ENCODE measurements at regions not wholly inside any gene's neighbourhood (a gene's known extent, or its start where the extent isn't known, plus 50 kb on each side); places are given as distances from the start of the nearest gene placed in this dataset.

GRCh38 chr7:85669225-85669624 lies 482.4 kb upstream of the SEMA3D start:
- Histone ChIP-seq H3K9me2 (replicated peaks; ENCODE audit: low read depth, low read length) (no peaks in the 10 kb centered on the region), H3K36me3 (ENCODE audit: insufficient read depth, low read length) (no peaks in the 10 kb centered on the region), H3K27me3 (ENCODE audit: insufficient read depth, low read length, poor library complexity, severe bottlenecking) (no peaks in the 10 kb centered on the region), H3K9ac (ENCODE audit: low read depth, low read length, poor library complexity, severe bottlenecking) (no peak overlapping the region), H2AFZ (ENCODE audit: low read length) (no peak overlapping the region), H3F3A (ENCODE audit: low read depth) (no peaks in the 10 kb centered on the region), H3K4me1 (ENCODE audit: insufficient read depth, low read length, poor library complexity, severe bottlenecking) (no peaks in the 10 kb centered on the region), H3K79me2 (ENCODE audit: insufficient read depth, low read length) (no peaks in the 10 kb centered on the region), H3K9me3 (ENCODE audit: insufficient read depth, low read depth, low read length) (no peaks in the 10 kb centered on the region), H3K4me3 (ENCODE audit: low read length, poor library complexity, severe bottlenecking) (no peak overlapping the region), H4K20me1 (ENCODE audit: insufficient read depth, low read length, poor library complexity, severe bottlenecking) (no peaks in the 10 kb centered on the region), H3K4me2 (ENCODE audit: low read depth, low read length, poor library complexity, severe bottlenecking) (no peak overlapping the region)
- TF ChIP-seq EZH2phosphoT487 (IDR thresholded peaks at IDR 0.05; ENCODE audit: borderline replicate concordance) = no peak
- TF ChIP-seq CTCF (conservative IDR thresholded peaks at IDR 0.05; ENCODE audit: low read length) = no peak

- no peak overlapping the region for H3K9ac ChIP-seq (ENCODE audit: low read depth, low read length, poor library complexity, severe bottlenecking)
- no peaks in the 10 kb centered on the region for H3F3A ChIP-seq (ENCODE audit: low read depth)
- no peak overlapping the region for H3K4me2 ChIP-seq (ENCODE audit: low read depth, low read length, poor library complexity, severe bottlenecking)
- H3K9me3 ChIP-seq (ENCODE audit: insufficient read depth, low read depth, low read length) = no peaks in the 10 kb centered on the region
- no peaks in the 10 kb centered on the region for H3K27me3 ChIP-seq (ENCODE audit: insufficient read depth, low read length, poor library complexity, severe bottlenecking)
- H3K4me1 ChIP-seq (ENCODE audit: insufficient read depth, low read length, poor library complexity, severe bottlenecking) = no peaks in the 10 kb centered on the region
- no peak overlapping the region for H3K4me3 ChIP-seq (ENCODE audit: low read length, poor library complexity, severe bottlenecking)
- H3K36me3 ChIP-seq (ENCODE audit: insufficient read depth, low read length) = no peaks in the 10 kb centered on the region
- H4K20me1 ChIP-seq (ENCODE audit: insufficient read depth, low read length, poor library complexity, severe bottlenecking) = no peaks in the 10 kb centered on the region
- H3K79me2 ChIP-seq (ENCODE audit: insufficient read depth, low read length) = no peaks in the 10 kb centered on the region
- no peaks in the 10 kb centered on the region for H3K9me2 ChIP-seq (replicated peaks; ENCODE audit: low read depth, low read length)
- TF ChIP-seq CTCF (conservative IDR thresholded peaks at IDR 0.05; ENCODE audit: low read length) (no peak), EZH2phosphoT487 (IDR thresholded peaks at IDR 0.05; ENCODE audit: borderline replicate concordance) (no peak)
- H2AFZ ChIP-seq (ENCODE audit: low read length) = no peak overlapping the region
Measured at GRCh38 chr7:85664341-85664740, 477.5 kb upstream of the SEMA3D start.

GRCh38 chr7:85659364-85659763 lies 472.5 kb upstream of the SEMA3D start:
- H3K4me3 ChIP-seq (ENCODE audit: low read length, poor library complexity, severe bottlenecking) = no peak overlapping the region
- H3K4me2 ChIP-seq (ENCODE audit: low read depth, low read length, poor library complexity, severe bottlenecking) = no peak overlapping the region
- TF ChIP-seq CTCF (conservative IDR thresholded peaks at IDR 0.05; ENCODE audit: low read length) = no peak
- TF ChIP-seq EZH2phosphoT487 (IDR thresholded peaks at IDR 0.05; ENCODE audit: borderline replicate concordance) = no peak
- H2AFZ ChIP-seq (ENCODE audit: low read length) = no peak overlapping the region
- no peaks in the 10 kb centered on the region for H3K9me3 ChIP-seq (ENCODE audit: insufficient read depth, low read depth, low read length)
- H3K9me2 ChIP-seq (replicated peaks; ENCODE audit: low read depth, low read length) = no peaks in the 10 kb centered on the region
- H3K9ac ChIP-seq (ENCODE audit: low read depth, low read length, poor library complexity, severe bottlenecking) = no peak overlapping the region
- no peaks in the 10 kb centered on the region for H4K20me1 ChIP-seq (ENCODE audit: insufficient read depth, low read length, poor library complexity, severe bottlenecking)
- H3K4me1 ChIP-seq (ENCODE audit: insufficient read depth, low read length, poor library complexity, severe bottlenecking) = no peaks in the 10 kb centered on the region
- no peaks in the 10 kb centered on the region for H3K27me3 ChIP-seq (ENCODE audit: insufficient read depth, low read length, poor library complexity, severe bottlenecking)
- no peaks in the 10 kb centered on the region for H3K36me3 ChIP-seq (ENCODE audit: insufficient read depth, low read length)
- no peaks in the 10 kb centered on the region for H3K79me2 ChIP-seq (ENCODE audit: insufficient read depth, low read length)
- no peaks in the 10 kb centered on the region for H3F3A ChIP-seq (ENCODE audit: low read depth)

Data from Loucy (cell line).